HG02763 (cell line): ENCODE measurements at regions not wholly inside any gene's neighbourhood (a gene's known extent, or its start where the extent isn't known, plus 50 kb on each side); places are given as distances from the start of the nearest gene placed in this dataset.
"Not testable (repeated sequence)": the region's sequence is repeated elsewhere in the genome, so short reads cannot be mapped to it uniquely, and the experiment has no call there.

Experiments
- ATAC-seq: cut with Tn5 transposase; IDR thresholded peaks from one replicate; pipeline ENCODE4 v1.9.1; 2021; ENCODE audit warnings: mild to moderate bottlenecking, moderate library complexity; ENCODE audit not compliant: unreplicated experiment

DNA sequence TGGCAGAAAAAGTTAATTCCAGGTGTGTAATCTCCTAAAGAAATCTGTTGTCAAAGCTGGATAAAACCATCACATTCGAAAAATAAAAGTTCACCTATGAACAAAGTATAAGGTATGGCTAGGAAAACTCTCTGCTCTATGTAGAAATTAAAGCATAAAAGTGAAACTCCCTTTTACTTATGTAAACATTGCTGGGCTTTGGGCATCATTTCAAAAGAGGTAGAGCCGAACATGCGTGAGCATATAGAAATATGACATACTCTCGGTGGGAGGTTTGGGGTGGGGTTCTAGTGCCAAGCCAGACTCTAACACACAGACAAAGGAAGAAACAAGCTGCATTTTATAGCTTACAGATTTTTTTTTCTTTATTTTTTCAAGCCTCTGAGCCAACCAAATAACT is 306.8 kb upstream of the ATP11B start:
- no peak for ATAC-seq

- no peak for ATAC-seq
Measured at GRCh38 chr3:182487143-182487542, 306.2 kb upstream of the ATP11B start.

GRCh38 chr3:182487611-182488010 is 305.7 kb upstream of the ATP11B start:
- no peak for ATAC-seq

GRCh38 chr3:182490596-182491491 is 302.5 kb upstream of the ATP11B start:
- ATAC-seq: no peak

DNA sequence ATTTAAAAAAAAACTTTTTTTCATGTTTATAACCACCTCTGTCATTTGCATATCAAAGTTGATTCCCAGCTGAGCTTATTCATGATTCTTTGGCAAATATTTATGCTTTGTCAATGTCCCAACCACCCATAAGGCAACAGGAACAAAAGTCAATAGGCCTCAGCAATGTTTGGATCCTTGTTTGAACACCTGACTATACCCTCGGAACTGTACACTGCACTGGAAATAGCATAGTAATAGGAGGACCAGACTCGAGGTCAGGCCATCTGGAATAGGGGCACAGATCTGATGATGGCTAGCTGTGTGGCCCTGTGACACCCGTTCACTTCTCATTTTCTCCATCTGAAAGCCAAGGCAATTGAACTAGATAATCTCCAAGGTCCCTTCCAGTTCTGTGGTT is 301.7 kb upstream of the ATP11B start:
- ATAC-seq: no peak

DNA sequence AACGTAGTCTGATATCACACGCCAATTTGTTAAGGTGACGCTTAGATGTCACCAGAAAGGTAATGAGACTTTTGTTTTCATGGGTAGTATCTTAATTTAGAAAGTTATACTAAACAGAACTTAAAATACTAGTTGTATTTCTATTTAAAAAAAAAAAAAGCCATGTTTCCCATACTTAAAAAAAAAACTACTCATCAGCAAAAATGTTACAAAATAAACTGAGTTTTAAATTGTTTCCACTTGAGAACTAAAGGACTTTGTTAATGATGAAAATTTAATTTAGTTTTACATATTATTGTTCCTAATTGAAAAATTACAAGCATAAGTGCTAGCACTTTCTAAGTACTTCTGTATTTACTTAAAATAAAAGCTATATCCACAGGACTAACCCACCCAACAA is 300.8 kb upstream of the ATP11B start:
- ATAC-seq: no peak

DNA sequence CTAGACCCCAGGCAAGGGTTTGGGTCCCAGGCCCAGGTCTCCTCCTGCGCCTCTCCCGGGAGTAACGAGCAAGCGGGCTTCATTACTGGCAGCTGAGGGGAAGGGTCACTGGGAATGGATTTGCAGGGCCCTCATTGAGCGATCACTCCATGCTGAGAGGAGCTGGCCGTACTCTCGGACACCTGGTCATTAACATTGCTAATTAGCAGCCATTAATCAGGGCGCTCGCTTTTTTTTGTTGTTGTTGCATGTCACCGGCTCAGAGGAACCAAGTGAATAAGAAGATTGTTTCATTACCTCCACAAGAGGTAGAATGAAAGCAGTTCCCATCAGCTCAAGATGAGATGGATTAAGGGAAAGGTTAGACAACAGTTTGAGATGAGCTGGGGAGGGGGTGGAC is 293.0 kb upstream of the ATP11B start:
- ATAC-seq: no peak

DNA sequence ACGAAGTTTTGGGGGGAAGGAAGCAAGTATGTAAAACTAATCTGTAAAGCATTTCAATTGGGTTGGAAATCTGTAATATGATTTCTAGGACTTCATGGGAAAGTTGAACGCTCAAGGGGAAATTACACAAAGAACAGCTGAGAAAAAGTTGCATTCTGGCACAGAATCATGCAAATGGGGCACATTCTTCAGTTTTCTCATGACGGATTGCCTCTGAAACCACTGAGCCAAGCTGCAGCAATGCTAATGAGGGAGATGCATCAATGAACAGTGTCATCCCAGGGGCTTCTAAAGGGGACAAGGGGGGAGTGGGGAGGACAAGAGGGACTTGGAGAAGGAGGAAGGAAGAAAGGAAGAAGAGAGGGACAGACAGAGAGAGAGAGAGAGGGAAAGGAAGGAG is 291.4 kb upstream of the ATP11B start:
- ATAC-seq: no peak

DNA sequence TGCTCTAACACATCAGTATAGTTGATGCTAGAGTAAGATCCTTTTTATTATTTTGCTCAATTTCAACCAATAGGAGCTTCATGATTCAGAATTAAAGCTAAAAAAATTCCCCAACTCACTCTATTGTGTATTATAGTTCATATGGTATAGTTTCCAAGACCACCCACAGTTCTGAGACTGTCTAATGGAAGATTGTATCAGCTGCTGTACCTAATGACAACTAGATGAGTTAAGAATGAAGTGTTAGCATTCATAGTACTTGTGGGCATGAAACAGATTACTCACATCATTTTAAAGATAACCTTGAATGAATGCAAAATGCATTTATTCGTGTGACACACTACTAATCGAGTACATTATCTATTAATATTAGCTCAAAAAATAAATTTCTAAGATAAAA is 289.9 kb upstream of the ATP11B start:
- ATAC-seq: no peak

GRCh38 chr3:182508919-182509711 is 284.2 kb upstream of the ATP11B start:
- no peak for ATAC-seq

DNA sequence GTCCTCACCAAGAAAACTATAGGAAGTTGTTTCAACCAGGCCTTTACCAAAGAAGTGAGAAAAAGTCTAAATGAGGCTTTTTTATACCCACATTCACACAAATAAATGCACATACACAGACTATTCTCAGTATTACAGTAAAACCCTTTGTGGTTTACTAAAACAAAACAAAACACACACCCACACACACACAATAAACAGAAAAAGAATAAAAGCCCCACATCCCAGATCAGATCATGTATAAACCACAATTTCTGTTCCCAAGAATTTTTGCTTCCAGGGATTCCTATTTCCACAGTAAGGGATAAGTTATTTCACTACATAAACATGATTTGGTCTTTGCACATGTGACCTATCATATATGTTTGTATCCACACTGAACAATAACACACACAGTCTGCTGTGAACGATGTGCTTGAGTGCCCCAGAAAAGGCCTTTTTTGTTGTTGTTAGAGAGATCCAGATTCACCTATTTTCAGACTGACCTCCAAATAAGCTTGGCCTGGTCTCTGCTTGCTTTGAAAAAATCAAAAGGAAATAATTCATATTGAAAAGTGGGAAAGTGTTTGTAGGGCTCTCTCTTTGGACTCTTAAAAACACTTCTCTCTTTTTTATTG is 283.4 kb upstream of the ATP11B start:
- ATAC-seq: no peak

DNA sequence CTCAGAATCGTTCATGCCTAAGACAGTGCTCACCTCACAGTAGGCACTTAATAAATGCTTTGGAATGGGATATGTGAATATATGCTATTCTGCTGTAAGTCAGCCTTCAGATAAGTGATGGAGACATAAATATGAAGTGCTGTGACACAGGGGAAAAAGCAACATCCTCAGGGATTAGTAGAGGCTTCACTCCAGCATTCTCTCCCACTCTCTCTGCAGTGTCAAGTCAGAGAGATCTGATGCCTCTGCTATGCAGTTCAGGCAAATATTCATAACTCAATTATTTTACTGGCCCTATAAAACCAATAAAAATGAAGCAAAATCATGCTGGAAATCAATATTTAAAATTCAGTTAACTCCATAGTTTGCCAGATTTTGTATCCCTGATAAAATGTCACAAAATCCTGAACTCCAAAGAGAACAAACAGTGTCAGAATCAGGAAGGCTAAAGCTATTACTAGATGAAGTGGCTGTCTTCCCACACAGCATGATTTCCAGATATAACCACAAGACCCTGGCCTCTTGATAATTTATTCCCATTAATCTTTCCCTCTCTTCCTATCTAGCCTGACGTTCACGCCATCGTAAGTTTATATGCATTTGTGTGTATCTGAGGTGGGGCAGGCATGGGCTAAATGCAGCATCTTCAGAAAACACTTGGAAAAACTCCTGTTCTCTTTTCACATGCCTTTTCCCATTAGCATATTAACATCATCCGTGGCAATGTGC is 278.9 kb upstream of the ATP11B start:
- ATAC-seq: no peak

DNA sequence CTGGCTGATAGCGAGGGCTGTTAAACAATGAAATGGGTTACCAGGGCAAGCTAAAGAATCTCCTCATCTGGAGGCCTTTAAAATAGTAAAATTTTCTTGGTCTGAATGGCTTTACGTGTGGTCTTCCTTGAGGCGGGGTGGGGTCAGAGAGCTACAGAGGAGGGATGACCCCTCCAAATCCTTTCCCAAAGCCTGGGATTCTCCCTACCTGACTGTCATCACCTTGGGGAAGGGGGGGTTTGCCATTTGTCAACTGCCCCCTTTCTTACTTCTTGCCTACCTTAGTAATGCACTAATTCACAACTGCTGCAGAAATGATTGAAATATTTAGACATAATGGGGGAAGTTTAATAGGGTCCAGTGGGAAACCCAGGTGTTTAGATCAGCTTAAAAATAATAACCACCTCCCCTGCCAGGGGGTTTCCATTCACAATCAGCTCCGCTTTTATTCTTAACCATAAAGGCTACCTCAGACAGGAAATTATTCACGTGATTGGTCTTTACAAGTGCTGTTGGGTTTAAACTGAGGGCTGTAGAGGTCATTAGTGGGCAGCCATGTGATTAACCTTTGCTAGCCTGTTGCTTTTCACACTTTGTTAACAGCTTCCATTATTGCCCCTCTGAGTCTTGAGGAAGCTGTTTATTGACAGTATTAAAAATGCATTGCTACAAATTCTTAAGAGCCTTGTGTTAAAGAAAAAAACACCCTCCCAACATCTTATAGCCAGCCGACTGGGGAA is 276.5 kb upstream of the ATP11B start:
- ATAC-seq: no peak

DNA sequence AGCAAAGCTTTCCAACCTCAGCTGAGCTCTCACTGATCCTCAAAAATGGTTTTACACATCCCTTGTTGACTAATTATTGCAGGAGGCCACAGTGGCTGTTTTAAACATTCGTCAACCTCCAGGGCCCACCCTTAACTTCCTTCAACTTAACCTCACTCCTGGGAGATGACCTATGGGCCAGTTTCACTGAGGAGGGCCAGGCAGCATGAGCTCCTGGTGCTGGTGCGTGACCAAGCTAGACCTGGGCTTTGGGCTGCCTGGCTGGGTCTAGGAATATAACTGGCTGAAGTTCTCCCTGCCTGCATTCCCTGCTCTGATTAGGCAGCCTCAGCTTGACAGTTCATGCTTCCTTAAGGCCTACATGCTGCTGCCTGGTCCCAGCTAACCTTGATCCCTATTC is 273.7 kb upstream of the ATP11B start:
- ATAC-seq: no peak

DNA sequence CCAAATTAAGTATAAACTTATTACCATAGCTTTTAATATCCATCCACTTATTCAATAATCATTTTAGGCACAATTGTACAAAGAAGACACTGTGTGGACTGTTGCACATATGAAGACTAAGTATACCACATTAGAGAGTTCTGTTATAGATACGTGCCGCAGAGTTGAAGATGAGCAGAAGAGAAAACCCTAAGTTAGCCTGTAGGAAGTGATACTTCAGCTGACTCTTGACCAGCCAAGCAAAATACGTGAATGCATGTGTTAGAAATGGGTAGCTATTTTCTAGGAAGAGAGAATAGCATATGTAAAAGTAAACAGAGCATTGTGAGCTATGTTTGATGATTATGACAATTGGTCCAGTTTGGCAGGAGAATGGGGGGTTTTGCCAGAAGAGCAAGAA is 272.0 kb upstream of the ATP11B start:
- no peak for ATAC-seq

GRCh38 chr3:182523424-182523823 is 269.9 kb upstream of the ATP11B start:
- not testable (repeated sequence) for ATAC-seq

- no peak for ATAC-seq
Measured at GRCh38 chr3:182523836-182524235, 269.5 kb upstream of the ATP11B start.

DNA sequence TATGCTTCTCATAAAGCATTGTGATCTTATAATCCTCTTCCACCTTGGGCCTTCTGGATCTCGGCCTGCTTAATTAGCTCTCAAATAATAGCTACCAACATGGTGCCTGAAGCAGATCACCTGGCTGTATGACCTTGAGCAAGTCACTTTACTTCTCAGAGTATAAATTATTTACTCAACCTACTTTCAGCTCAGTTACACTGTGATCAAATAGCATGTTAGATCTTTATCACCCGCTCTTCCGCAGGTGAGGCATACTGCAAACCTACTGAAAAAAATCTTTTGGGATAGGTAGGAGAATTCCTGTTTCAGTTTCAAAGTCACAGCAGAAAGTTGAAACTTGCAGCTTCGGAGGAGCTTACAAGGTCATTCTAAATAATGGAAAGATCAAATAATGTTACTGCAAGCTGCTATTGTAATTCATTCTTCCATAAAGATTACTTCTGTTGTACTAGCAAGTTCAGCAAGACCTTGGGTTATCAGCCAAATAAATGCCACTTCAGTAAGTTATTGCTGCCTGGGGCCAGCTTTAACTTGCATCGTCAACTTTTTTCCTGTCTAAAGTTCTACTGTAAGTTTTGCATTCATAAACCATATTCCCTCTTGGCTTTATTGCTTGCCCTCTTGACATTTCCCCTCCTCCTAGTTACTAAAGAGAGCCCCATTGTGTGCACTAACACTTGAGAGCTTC is 268.4 kb upstream of the ATP11B start:
- no peak for ATAC-seq

DNA sequence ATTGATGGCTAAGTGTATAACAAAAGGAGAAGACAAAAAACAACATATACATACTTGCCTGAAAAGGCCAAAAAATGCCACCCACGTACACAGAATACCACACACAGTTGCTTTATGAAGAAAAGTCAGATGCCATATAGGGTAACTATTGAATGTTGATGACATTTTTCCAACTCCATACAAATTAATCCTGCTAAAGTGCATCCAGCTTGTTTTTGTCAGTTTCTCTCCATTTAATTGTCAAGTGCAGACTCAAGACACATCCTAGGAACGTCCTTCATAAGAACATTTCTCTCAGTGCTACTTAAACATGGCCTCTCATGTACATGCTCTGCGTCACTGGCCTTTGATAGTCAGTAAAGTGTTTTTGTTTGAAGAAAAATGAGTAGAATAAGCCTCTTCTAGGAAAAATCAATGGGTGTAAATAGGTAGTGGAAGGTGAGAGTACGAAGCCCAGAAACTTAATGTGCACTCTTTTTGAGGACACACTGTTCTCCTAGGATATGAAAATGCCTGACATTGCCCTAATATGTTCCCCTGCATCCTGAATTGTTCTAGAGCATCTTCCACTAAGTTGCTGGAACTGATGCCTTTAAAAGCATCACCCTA is 267.4 kb upstream of the ATP11B start:
- no peak for ATAC-seq
